ENCODE measurements at regions not wholly inside any gene's neighbourhood (a gene's known extent, or its start where the extent isn't known, plus 50 kb on each side); places are given as distances from the start of the nearest gene placed in this dataset.

DNA sequence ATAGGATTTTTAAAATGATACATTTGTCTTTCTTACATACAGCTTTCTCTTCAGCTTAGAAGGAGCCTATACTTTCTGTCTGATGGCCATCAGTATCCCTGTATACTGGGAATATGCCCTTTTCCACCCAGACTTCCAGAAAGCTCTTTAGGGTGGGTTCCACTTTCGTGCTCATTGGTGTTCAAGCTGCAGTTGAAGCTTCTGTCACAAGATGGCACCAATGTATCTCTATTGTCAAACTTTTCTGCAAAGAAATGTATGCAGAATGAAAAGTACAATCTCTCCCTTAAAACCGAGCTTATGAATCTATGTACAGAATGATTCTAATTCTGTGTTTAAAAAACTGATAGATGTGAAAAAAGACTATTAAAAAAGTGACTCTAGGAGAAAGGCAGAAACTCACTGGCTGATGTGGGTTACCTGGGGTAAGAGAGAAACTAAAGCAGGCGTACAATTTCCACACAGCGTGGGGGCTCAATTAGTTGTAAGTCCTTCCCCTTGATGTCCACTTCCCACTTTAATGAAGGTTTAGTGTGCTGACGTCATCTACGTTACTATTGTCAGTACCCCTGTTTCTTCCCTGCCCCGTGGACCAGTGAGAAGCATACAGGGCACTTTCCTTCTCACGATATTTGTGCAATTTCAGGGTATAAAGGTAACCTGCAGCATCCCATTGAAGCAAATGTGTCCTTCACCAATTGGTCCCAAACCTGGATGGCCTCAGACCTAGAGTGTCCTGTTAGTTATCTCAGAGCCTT lies 57.3 kb upstream of the TCEAL2 start:
- Histone ChIP-seq H3K27me3 (no peaks in the 10 kb centered on the region), H3K36me3 (no peaks in the 10 kb centered on the region), H3K4me3 (no peak overlapping the region), H3K9me3 (peaks cover 0 to 4% (median 0%) of the 10 kb centered on the region in 3 donors), H3K27ac (no peak overlapping the region), H3K4me1 (no peaks in the 10 kb centered on the region)
- no peak for DNase-seq
- intact Hi-C loops (cut with DNase I; ENCODE audit: low total_unique reads) = no loop called here
- TF ChIP-seq, protein P1, sequence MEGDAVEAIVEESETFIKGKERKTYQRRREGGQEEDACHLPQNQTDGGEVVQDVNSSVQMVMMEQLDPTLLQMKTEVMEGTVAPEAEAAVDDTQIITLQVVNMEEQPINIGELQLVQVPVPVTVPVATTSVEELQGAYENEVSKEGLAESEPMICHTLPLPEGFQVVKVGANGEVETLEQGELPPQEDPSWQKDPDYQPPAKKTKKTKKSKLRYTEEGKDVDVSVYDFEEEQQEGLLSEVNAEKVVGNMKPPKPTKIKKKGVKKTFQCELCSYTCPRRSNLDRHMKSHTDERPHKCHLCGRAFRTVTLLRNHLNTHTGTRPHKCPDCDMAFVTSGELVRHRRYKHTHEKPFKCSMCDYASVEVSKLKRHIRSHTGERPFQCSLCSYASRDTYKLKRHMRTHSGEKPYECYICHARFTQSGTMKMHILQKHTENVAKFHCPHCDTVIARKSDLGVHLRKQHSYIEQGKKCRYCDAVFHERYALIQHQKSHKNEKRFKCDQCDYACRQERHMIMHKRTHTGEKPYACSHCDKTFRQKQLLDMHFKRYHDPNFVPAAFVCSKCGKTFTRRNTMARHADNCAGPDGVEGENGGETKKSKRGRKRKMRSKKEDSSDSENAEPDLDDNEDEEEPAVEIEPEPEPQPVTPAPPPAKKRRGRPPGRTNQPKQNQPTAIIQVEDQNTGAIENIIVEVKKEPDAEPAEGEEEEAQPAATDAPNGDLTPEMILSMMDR (IDR thresholded peaks at IDR 0.05) = peak; percentile 30 to 36

DNA sequence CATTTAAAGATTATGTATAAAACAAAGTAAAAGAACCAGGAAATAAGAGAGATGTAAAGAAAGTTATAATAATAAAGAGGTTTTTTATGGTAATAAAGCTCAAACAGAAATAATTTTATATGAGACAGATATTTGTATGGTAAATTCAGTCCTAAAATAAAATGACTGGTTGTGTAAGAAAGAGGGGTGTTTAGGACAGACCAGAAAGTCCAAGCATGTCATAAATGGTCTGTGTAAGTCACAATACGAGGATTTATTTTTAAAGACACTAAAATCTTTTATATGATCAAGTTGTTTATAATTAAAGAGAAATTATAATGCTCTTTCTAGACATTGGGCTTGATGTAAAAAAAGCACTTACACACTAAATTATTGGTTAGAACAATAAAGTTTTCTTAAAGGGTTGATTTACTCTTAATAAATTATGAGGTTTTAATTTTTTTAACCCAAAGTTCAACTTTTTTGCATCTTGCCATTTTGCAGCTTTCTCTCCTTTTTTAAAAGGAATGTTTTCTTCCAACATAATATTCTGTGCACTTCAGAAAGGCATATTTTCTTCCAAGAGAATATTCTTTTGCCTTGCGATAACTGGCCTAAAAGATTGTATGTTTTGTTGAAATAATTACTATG lies 61.9 kb upstream of the TCEAL2 start:
- no peak overlapping the region for H3K27ac ChIP-seq
- DNase-seq = no peak
- H3K4me1 ChIP-seq = no peaks in the 10 kb centered on the region
- no peaks in the 10 kb centered on the region for H3K36me3 ChIP-seq
- TF ChIP-seq, protein P1 (IDR thresholded peaks at IDR 0.05) = no peak
- H3K4me3 ChIP-seq = no peak overlapping the region
- intact Hi-C loops (cut with DNase I; ENCODE audit: low total_unique reads) = no loop called here
- H3K9me3 ChIP-seq = peaks cover 0 to 4% (median 0%) of the 10 kb centered on the region in 3 donors
- H3K27me3 ChIP-seq = no peaks in the 10 kb centered on the region

DNA sequence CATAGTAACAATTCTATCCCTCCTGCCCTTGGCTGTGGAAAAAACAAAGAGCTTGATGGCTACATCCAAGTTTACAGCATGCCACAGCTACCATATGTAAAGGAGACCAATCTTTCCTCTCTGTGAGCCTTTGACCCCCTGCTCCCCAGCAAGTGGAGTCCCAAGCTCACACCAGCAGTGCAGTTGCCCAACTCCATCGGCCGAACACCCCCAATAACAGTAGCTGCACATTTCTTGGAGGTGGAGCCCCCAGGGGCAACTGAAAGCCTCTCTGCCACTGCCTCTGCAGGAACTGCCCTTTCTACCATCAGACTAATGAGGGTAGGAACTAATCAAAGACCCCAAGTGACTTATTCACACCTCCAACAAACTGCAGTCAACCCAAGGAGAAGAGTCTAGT lies 81.0 kb upstream of the TCEAL2 start:
- TF ChIP-seq, protein P1 (IDR thresholded peaks at IDR 0.05) = no peak

DNA sequence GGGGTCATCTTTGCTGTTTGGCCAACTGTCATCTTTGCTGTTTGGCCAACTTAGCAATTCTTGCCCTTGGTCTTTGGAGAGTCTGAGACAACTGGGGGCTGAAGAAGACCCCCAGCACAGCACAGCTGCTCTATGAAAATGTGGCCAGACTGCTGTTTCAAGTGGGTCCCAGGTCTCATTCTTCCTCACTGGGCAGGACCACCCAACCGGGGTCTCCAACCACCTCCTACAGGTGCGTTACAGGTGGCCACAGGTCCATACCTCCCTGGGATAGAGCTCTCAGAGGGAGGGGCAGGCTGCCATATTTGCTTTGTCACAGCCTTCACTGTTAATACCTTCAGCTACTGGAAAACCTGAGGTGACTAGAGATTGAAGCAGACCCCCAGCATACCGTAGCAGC lies 82.1 kb upstream of the TCEAL2 start:
- H3K27me3 ChIP-seq = no peaks in the 10 kb centered on the region
- H3K36me3 ChIP-seq = no peaks in the 10 kb centered on the region
- no peak overlapping the region for H3K27ac ChIP-seq
- no peak overlapping the region for H3K4me3 ChIP-seq
- intact Hi-C loops (cut with DNase I; ENCODE audit: low total_unique reads) = no loop called here
- H3K9me3 ChIP-seq = peaks cover 0 to 11% (median 0%) of the 10 kb centered on the region in 3 donors
- no peak for DNase-seq
- TF ChIP-seq, protein P1 (IDR thresholded peaks at IDR 0.05) = no peak
- no peaks in the 10 kb centered on the region for H3K4me1 ChIP-seq

More for the DNA sequence above, 81.0 kb upstream of the TCEAL2 start:
- no peak overlapping the region for H3K27ac ChIP-seq
- H3K4me3 ChIP-seq = no peak overlapping the region
- peaks cover 0 to 11% (median 0%) of the 10 kb centered on the region in 3 donors for H3K9me3 ChIP-seq
- intact Hi-C loops (cut with DNase I; ENCODE audit: low total_unique reads) = no loop called here
- H3K4me1 ChIP-seq = no peaks in the 10 kb centered on the region
- no peaks in the 10 kb centered on the region for H3K36me3 ChIP-seq
- no peaks in the 10 kb centered on the region for H3K27me3 ChIP-seq
- no peak for DNase-seq

DNA sequence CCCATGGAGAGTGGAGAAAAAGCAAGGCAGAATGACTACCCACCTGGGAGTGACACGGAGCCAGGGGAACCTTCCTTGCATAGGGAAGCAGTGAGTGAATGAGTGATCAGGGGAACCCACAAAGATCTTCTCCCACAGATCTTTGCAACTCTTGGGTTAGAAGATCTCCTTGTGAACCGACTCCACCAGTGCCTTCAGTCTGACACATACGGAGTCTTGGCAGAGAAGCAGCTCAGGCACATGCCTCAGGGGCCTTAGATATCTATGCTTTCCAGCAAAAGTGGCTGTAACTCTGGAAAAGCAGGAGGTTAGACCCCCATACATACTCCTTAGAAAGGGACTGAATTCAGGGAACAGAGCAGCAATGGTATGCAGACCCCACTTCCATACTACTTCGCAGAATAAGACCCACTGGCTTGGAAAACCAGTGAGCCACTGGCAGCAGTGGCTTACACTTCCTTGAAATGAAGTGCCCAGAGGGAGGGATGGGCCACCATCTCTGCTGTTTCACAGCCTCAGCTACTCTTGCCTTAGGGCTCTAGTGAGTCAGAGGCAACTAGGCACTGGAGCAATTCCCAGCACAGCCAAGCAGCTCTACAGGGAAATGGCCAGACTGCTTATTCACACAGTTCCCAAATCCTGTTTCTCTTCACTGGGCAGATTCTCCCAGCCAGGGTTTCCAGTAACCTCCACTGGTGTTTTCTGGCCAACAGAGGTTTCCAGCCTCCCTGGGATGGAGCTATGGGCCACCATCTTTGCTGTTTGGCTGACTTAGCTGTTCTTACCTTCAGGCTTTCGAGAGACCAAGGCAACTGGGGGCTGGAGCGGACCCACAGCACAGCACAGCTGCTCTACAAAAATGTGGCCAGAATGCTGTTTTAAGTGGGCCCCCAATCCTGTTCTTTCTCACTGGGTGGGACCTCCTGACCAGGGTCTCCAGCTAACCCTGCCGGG lies 82.8 kb upstream of the TCEAL2 start:
- no peak for DNase-seq
- TF ChIP-seq, protein P1 (IDR thresholded peaks at IDR 0.05) = no peak
- no peak overlapping the region for H3K4me3 ChIP-seq
- H3K27me3 ChIP-seq = no peaks in the 10 kb centered on the region
- H3K36me3 ChIP-seq = no peaks in the 10 kb centered on the region
- H3K27ac ChIP-seq = no peak overlapping the region
- no peaks in the 10 kb centered on the region for H3K4me1 ChIP-seq
- peaks cover 0 to 11% (median 0%) of the 10 kb centered on the region in 3 donors for H3K9me3 ChIP-seq
- intact Hi-C loops (cut with DNase I; ENCODE audit: low total_unique reads) = no loop called here
